Fibroblast of lung (primary cell): ENCODE measurements at regions not wholly inside any gene's neighbourhood (a gene's known extent, or its start where the extent isn't known, plus 50 kb on each side); places are given as distances from the start of the nearest gene placed in this dataset.

Experiments
- DNase-seq, 2 donors: peaks; one replicate each; pipeline versions ENCODE4 v3.0.0 to v3.0.0-alpha.2; 2010; ENCODE audit warnings: low read depth in 2 of 2
- H2AFZ ChIP-seq: 2 replicates; pipeline ENCODE4 v1.5.1; 2012; ENCODE audit warnings: low read length, control low read depth, inconsistent platforms
- H3K27ac ChIP-seq: 2 replicates; pipeline ENCODE4 v1.5.1; 2011; ENCODE audit warnings: low read length, control low read depth; ENCODE audit not compliant: insufficient read depth
- H3K27me3 ChIP-seq: 2 replicates; pipeline ENCODE4 v1.5.1; 2011; ENCODE audit warnings: mild to moderate bottlenecking, low read length; ENCODE audit not compliant: control insufficient read depth, insufficient read depth
- H3K36me3 ChIP-seq: 2 replicates; pipeline ENCODE4 v1.5.1; 2011; ENCODE audit warnings: low read length; ENCODE audit not compliant: control insufficient read depth, insufficient read depth
- H3K4me1 ChIP-seq: 2 replicates; pipeline ENCODE4 v1.5.1; 2011; ENCODE audit warnings: low read length; ENCODE audit not compliant: control insufficient read depth, insufficient read depth; ENCODE audit errors: extremely low read depth
- H3K4me2 ChIP-seq: 2 replicates; pipeline ENCODE4 v1.5.1; 2011; ENCODE audit warnings: low read length, control low read depth; ENCODE audit not compliant: insufficient read depth; ENCODE audit errors: extremely low read depth
- H3K4me3 ChIP-seq, 4 experiments: fragments of 200-600 bp in 1 of 4; sonication (generic) in 1 of 4; replicated peaks in 1 of 4; 2 replicates each; pipeline ENCODE4 v1.5.1; 2011 to 2016; ENCODE audit warnings: low read length in 4 of 4, low read depth in 3 of 4, mild to moderate bottlenecking in 3 of 4, control low read depth in 2 of 4, inconsistent platforms in 1 of 4, mixed read lengths in 1 of 4; ENCODE audit not compliant: insufficient read depth in 1 of 4; ENCODE audit errors: control extremely low read depth in 1 of 4
- H3K79me2 ChIP-seq: 2 replicates; pipeline ENCODE4 v1.5.1; 2012; ENCODE audit warnings: mild to moderate bottlenecking, low read length, inconsistent platforms; ENCODE audit not compliant: control insufficient read depth, insufficient read depth
- H3K9ac ChIP-seq: 2 replicates; pipeline ENCODE4 v1.5.1; 2011; ENCODE audit warnings: mild to moderate bottlenecking, low read length, control low read depth; ENCODE audit not compliant: insufficient read depth
- H3K9me3 ChIP-seq: 2 replicates; pipeline ENCODE4 v1.5.1; 2012; ENCODE audit warnings: low read depth, low read length; ENCODE audit not compliant: control insufficient read depth, insufficient read depth
- H4K20me1 ChIP-seq: 2 replicates; pipeline ENCODE4 v1.5.1; 2011; ENCODE audit warnings: low read length; ENCODE audit not compliant: control insufficient read depth, insufficient read depth; ENCODE audit errors: extremely low read depth
- CTCF ChIP-seq, 2 donors: IDR thresholded peaks in 1 of 2; conservative IDR thresholded peaks in 1 of 2; 1 replicate in 1 of 2; 2 replicates in 1 of 2; pipeline ENCODE4 v1.5.1; 2011 to 2012; ENCODE audit warnings: low read length in 2 of 2, control low read depth in 1 of 2, inconsistent platforms in 1 of 2, low read depth in 1 of 2, mild to moderate bottlenecking in 1 of 2
- EZH2 ChIP-seq: IDR thresholded peaks from 2 replicates; pipeline ENCODE4 v1.5.1; 2012; ENCODE audit warnings: low read length, control low read depth, mild to moderate bottlenecking; ENCODE audit errors: missing control alignments

- no peaks in the 10 kb centered on the region for H4K20me1 ChIP-seq
- H3K4me3 ChIP-seq: no peak overlapping the region
- no peak for TF ChIP-seq EZH2
- TF ChIP-seq CTCF (conservative IDR thresholded peaks at IDR 0.05 in 1 of 2, IDR thresholded peaks at IDR 0.05 in 1 of 2; ENCODE audit: low read depth in 1 of 2, low read length in 2 of 2): no peak
- H3K79me2 ChIP-seq: no peaks in the 10 kb centered on the region
- no peak overlapping the region for H3K27ac ChIP-seq
- no peak overlapping the region for H3K4me2 ChIP-seq
- no peak overlapping the region for H3K9ac ChIP-seq
- H3K36me3 ChIP-seq: no peaks in the 10 kb centered on the region
- H3K4me1 ChIP-seq: no peaks in the 10 kb centered on the region
- H2AFZ ChIP-seq: no peak overlapping the region
- DNase-seq: no peak
- no peaks in the 10 kb centered on the region for H3K9me3 ChIP-seq
- H3K27me3 ChIP-seq: no peaks in the 10 kb centered on the region
Observed at GRCh38 chr22:44617828-44618227, 84.2 kb upstream of the PRR5 start.

DNA sequence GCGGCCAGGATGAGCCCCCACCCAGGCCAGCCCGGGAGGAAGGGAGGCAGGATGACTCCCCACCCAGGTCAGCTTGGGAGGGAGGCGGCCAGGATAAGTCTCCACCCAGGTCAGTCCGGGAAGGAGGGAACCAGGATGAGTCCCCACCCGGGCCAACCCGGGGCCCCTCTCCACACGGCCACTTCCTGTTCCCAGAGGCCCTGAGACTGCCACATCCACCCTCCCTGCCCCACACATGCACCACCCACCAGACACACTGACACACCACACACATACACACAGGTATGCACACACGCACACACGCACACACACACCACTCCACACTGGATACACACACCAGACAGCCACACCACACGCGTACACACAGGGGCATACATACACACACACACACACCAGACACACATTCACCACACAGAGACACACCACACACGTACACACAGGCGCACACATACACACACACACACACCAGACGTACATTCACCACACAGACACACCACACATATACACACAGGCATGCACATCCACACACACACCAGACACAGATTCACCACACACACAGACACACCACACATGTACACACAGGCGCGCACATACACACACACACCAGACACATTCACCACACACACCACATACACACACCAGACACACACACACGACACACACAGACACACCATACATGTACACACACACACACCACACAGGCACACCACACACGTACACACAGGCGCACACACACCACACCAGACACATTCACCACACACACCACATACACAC is 84.9 kb upstream of the PRR5 start:
- H2AFZ ChIP-seq: no peak overlapping the region
- no peaks in the 10 kb centered on the region for H3K9me3 ChIP-seq
- no peaks in the 10 kb centered on the region for H4K20me1 ChIP-seq
- no peaks in the 10 kb centered on the region for H3K36me3 ChIP-seq
- no peak overlapping the region for H3K27ac ChIP-seq
- TF ChIP-seq EZH2 (no peak), CTCF (conservative IDR thresholded peaks at IDR 0.05 in 1 of 2, IDR thresholded peaks at IDR 0.05 in 1 of 2; ENCODE audit: low read depth in 1 of 2, low read length in 2 of 2) (no peak)
- H3K27me3 ChIP-seq: no peaks in the 10 kb centered on the region
- no peaks in the 10 kb centered on the region for H3K79me2 ChIP-seq
- no peak overlapping the region for H3K9ac ChIP-seq
- no peak overlapping the region for H3K4me2 ChIP-seq
- no peak overlapping the region for H3K4me3 ChIP-seq
- no peak for DNase-seq
- H3K4me1 ChIP-seq: no peaks in the 10 kb centered on the region

DNA sequence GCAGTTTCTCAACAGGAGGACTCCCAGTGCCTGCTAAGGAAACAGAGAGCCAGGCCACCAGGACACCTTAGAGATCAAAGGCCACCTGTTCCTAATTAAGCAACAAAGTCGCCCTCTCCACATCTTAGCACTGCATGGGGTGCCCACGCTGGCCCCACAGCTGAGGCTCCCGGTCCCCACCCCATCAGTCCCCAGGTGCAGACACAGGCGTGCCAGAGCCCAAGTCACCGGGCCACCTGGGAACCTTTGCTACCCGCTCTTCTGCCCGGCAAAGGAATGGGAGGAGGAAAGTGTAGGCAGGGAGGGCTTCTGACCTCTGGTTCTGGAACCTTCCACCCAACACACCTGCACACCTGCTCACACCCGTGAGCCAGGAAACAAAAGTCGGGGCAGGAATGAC is 85.5 kb upstream of the PRR5 start:
- Histone ChIP-seq H4K20me1 (no peaks in the 10 kb centered on the region), H3K9ac (no peak overlapping the region), H3K4me3 (no peak overlapping the region), H3K9me3 (no peaks in the 10 kb centered on the region), H3K36me3 (no peaks in the 10 kb centered on the region), H3K4me1 (no peaks in the 10 kb centered on the region), H3K27ac (no peak overlapping the region), H3K79me2 (no peaks in the 10 kb centered on the region), H2AFZ (no peak overlapping the region), H3K27me3 (no peaks in the 10 kb centered on the region), H3K4me2 (no peak overlapping the region)
- DNase-seq: no peak
- TF ChIP-seq EZH2: no peak
- TF ChIP-seq CTCF (conservative IDR thresholded peaks at IDR 0.05 in 1 of 2, IDR thresholded peaks at IDR 0.05 in 1 of 2; ENCODE audit: low read depth in 1 of 2, low read length in 2 of 2): no peak
